MM.1S (cell line): ENCODE measurements at regions not wholly inside any gene's neighbourhood (a gene's known extent, or its start where the extent isn't known, plus 50 kb on each side); places are given as distances from the start of the nearest gene placed in this dataset.

Experiments used
- EZH2 ChIP-seq: fragments of 300-600 bp; sonication (generic); optimal IDR thresholded peaks from 2 replicates; pipeline ENCODE3; 2017; ENCODE audit warnings: low read depth, mild to moderate bottlenecking, antibody characterized with exemption, low read length, mixed read lengths
- EZH2phosphoT487 ChIP-seq: fragments of 300-600 bp; sonication (generic); IDR thresholded peaks from 2 replicates; pipeline ENCODE4 v1.6.1; 2018; ENCODE audit warnings: antibody characterized with exemption, low read length
- TF ChIP-seq, protein P1 (sequence below): fragments of 300-600 bp; sonication (generic); IDR thresholded peaks from 2 replicates; pipeline ENCODE4 v1.5.1; 2016; ENCODE audit warnings: antibody characterized with exemption, low read length, mixed read lengths

GRCh38 chr12:93097417-93097816 lies 168.3 kb upstream of the EEA1 start:
- TF ChIP-seq, protein P1, sequence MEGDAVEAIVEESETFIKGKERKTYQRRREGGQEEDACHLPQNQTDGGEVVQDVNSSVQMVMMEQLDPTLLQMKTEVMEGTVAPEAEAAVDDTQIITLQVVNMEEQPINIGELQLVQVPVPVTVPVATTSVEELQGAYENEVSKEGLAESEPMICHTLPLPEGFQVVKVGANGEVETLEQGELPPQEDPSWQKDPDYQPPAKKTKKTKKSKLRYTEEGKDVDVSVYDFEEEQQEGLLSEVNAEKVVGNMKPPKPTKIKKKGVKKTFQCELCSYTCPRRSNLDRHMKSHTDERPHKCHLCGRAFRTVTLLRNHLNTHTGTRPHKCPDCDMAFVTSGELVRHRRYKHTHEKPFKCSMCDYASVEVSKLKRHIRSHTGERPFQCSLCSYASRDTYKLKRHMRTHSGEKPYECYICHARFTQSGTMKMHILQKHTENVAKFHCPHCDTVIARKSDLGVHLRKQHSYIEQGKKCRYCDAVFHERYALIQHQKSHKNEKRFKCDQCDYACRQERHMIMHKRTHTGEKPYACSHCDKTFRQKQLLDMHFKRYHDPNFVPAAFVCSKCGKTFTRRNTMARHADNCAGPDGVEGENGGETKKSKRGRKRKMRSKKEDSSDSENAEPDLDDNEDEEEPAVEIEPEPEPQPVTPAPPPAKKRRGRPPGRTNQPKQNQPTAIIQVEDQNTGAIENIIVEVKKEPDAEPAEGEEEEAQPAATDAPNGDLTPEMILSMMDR, result no peak
- TF ChIP-seq EZH2phosphoT487 (no peak), EZH2 (no peak)
